ENCODE measurements at regions not wholly inside any gene's neighbourhood (a gene's known extent, or its start where the extent isn't known, plus 50 kb on each side); places are given as distances from the start of the nearest gene placed in this dataset.

DNA sequence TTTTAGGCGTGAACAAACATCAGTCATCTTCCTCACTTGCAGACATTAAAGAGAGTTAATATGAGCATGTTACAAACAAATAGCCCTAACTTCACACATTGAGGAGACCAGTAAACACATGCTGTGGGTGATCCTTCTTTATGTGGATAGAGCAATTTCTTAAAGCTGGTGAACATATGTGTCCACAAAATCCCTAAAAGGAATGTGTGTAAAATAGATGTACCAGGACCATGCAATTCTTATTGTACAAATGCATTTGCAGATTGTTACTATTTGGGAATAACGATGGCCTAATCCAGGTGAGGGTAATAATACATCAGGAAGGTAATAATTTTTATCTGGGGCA lies 228.9 kb downstream of the ALDH8A1 start:
- BruUV-seq (replicated peaks), result no TSS peak
- Mint-ChIP-seq H3K9me3 (ENCODE audit: unreplicated experiment) (no peaks in the 10 kb centered on the region), H3K27me3 (ENCODE audit: insufficient read depth, unreplicated experiment) (no peaks in the 10 kb centered on the region), H3K36me3 (ENCODE audit: insufficient read depth, unreplicated experiment) (no peaks in the 10 kb centered on the region), H3K4me3 (ENCODE audit: unreplicated experiment) (no peak overlapping the region), H3K4me1 (ENCODE audit: low read depth, unreplicated experiment) (no peaks in the 10 kb centered on the region), H3K27ac (ENCODE audit: unreplicated experiment) (no peak overlapping the region)
- Histone ChIP-seq H3K4me1 (no peaks in the 10 kb centered on the region), H3K36me3 (ENCODE audit: control insufficient read depth, insufficient read depth, low read length) (no peaks in the 10 kb centered on the region), H3K9me3 (no peaks in the 10 kb centered on the region), H3K27me3 (replicated peaks; ENCODE audit: control insufficient read depth, insufficient read depth, low read length) (no peaks in the 10 kb centered on the region), H3K4me3 (ENCODE audit: low read depth, low read length) (no peak overlapping the region)
- no peak for DNase-seq
- POLR2A ChIA-PET, result no interaction called here
- TF ChIP-seq, protein P1, sequence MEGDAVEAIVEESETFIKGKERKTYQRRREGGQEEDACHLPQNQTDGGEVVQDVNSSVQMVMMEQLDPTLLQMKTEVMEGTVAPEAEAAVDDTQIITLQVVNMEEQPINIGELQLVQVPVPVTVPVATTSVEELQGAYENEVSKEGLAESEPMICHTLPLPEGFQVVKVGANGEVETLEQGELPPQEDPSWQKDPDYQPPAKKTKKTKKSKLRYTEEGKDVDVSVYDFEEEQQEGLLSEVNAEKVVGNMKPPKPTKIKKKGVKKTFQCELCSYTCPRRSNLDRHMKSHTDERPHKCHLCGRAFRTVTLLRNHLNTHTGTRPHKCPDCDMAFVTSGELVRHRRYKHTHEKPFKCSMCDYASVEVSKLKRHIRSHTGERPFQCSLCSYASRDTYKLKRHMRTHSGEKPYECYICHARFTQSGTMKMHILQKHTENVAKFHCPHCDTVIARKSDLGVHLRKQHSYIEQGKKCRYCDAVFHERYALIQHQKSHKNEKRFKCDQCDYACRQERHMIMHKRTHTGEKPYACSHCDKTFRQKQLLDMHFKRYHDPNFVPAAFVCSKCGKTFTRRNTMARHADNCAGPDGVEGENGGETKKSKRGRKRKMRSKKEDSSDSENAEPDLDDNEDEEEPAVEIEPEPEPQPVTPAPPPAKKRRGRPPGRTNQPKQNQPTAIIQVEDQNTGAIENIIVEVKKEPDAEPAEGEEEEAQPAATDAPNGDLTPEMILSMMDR (IDR thresholded peaks at IDR 0.05; ENCODE audit: insufficient read depth in 1 of 2, low read depth in 1 of 2, low read length in 1 of 2, severe bottlenecking in 1 of 2, unreplicated experiment in 1 of 2), result no peak
- CTCF ChIA-PET, result no interaction called here
- intact Hi-C loops (cut with micrococcal nuclease; ENCODE audit: unreplicated experiment), result no loop called here

DNA sequence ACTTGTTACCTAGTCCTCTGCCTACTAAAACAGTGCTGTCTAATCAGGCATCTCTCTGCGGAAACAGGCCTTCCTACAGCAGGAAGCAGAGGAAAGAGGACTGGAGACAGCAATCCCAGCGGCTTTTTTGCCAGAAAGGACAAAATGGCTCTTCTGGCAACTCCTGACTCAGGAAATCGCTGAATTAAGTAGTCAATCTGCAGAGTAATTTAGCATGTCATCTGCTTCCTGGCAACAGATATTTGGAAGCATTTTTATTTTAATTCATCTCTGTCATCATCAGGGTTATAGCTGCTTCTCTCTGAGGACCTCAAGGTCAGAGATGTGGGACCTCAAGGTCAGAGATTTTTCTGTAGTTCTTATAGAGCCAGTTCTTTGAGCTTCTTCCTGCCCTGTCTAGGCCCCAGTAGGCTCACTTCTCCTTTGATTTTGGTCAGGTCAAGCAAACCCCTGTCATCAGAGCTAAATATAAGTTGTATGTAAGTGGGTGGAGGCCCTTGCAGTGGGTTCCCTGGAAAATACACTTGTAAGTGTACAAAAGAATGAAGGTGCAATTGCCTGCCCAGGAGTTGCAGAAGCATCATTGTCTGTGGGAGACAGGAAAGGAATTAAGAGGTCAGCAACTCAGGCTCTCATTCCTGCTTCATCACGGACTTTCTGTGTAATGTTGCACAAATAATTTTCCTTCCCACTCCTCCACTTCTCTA lies 229.4 kb downstream of the ALDH8A1 start:
- Mint-ChIP-seq H3K27ac (ENCODE audit: unreplicated experiment) (no peak overlapping the region), H3K36me3 (ENCODE audit: insufficient read depth, unreplicated experiment) (no peaks in the 10 kb centered on the region), H3K9me3 (ENCODE audit: unreplicated experiment) (no peaks in the 10 kb centered on the region), H3K27me3 (ENCODE audit: insufficient read depth, unreplicated experiment) (no peaks in the 10 kb centered on the region), H3K4me3 (ENCODE audit: unreplicated experiment) (no peak overlapping the region), H3K4me1 (ENCODE audit: low read depth, unreplicated experiment) (no peaks in the 10 kb centered on the region)
- intact Hi-C loops (cut with micrococcal nuclease; ENCODE audit: unreplicated experiment), result no loop called here
- Histone ChIP-seq H3K36me3 (ENCODE audit: control insufficient read depth, insufficient read depth, low read length) (no peaks in the 10 kb centered on the region), H3K4me3 (ENCODE audit: low read depth, low read length) (no peak overlapping the region), H3K9me3 (no peaks in the 10 kb centered on the region), H3K27me3 (replicated peaks; ENCODE audit: control insufficient read depth, insufficient read depth, low read length) (no peaks in the 10 kb centered on the region), H3K4me1 (no peaks in the 10 kb centered on the region)
- DNase-seq, result no peak
- ChIA-PET CTCF (interaction anchor here (0.7 kb wide), 1 partner anchor 97 kb away, joined by 3 read pairs; no protein-coding TSS in a partner anchor), POLR2A (no interaction called here)
- TF ChIP-seq, protein P1 (IDR thresholded peaks at IDR 0.05; ENCODE audit: insufficient read depth in 1 of 2, low read depth in 1 of 2, low read length in 1 of 2, severe bottlenecking in 1 of 2, unreplicated experiment in 1 of 2), result no peak
- no TSS peak for BruUV-seq (replicated peaks)

DNA sequence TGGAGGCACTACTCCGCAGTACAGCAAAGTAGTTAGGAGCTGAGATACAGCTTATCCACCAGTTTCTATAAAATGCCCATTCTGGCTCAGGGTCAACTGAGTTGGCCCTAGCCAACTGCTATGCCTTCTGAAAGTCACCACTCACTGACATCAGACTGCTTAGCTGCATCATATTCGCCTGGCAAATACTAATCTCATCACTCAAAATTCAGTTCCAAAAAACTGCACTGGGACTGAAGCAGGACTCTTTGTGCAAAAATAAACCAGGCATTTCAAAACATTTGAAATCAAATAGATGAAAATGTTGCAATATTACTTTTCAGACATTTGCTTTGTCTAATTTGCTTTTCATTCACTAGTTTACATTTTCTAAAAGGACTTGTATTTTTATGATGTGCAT lies 230.0 kb downstream of the ALDH8A1 start:
- no peak overlapping the region for H3K4me3 Mint-ChIP-seq (ENCODE audit: unreplicated experiment)
- Histone ChIP-seq H3K9me3 (no peaks in the 10 kb centered on the region), H3K4me1 (no peaks in the 10 kb centered on the region), H3K27me3 (replicated peaks; ENCODE audit: control insufficient read depth, insufficient read depth, low read length) (no peaks in the 10 kb centered on the region), H3K36me3 (ENCODE audit: control insufficient read depth, insufficient read depth, low read length) (no peaks in the 10 kb centered on the region), H3K4me3 (ENCODE audit: low read depth, low read length) (no peak overlapping the region)
- H3K9me3 Mint-ChIP-seq (ENCODE audit: unreplicated experiment), result no peaks in the 10 kb centered on the region
- no TSS peak for BruUV-seq (replicated peaks)
- H3K27ac Mint-ChIP-seq (ENCODE audit: unreplicated experiment), result no peak overlapping the region
- POLR2A ChIA-PET, result no interaction called here
- no peaks in the 10 kb centered on the region for H3K4me1 Mint-ChIP-seq (ENCODE audit: low read depth, unreplicated experiment)
- CTCF ChIA-PET, result no interaction called here
- intact Hi-C loops (cut with micrococcal nuclease; ENCODE audit: unreplicated experiment), result no loop called here
- H3K27me3 Mint-ChIP-seq (ENCODE audit: insufficient read depth, unreplicated experiment), result no peaks in the 10 kb centered on the region
- TF ChIP-seq, protein P1 (IDR thresholded peaks at IDR 0.05; ENCODE audit: insufficient read depth in 1 of 2, low read depth in 1 of 2, low read length in 1 of 2, severe bottlenecking in 1 of 2, unreplicated experiment in 1 of 2), result no peak
- no peaks in the 10 kb centered on the region for H3K36me3 Mint-ChIP-seq (ENCODE audit: insufficient read depth, unreplicated experiment)
- DNase-seq, result no peak

Data from Caco-2 (cell line).